ENCODE measurements at regions not wholly inside any gene's neighbourhood (a gene's known extent, or its start where the extent isn't known, plus 50 kb on each side); places are given as distances from the start of the nearest gene placed in this dataset.

DNA sequence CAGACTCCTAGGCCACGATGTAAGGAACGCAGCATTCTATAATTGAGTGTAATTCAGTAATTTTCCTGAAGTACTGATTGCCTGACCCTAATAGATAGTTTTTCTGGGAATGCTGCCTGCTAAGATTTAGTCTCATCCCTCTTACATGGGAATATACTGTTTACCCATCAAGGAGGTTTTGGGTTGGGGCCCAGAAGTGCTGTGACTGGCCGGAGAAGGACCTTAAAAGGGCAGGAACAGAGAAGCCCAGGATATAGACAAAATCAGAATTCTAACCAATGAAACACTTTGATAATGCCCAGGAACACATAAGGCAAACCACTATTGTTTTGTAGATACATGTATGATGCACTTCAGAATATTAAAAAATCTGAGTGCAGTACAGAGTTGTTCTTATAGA lies 111.6 kb downstream of the RGS2 start:
- WGBS, 2 donors = 90 to 97% methylated on average over 3 of the region's 3 CpGs
- Histone ChIP-seq H3K36me3 (no peaks in the 10 kb centered on the region), H3K4me1 (no peaks in the 10 kb centered on the region), H3K27me3 (no peaks in the 10 kb centered on the region), H3K27ac (no peak overlapping the region), H3K9me3 (no peaks in the 10 kb centered on the region), H3K4me3 (no peak overlapping the region)
- no peak for ATAC-seq (ENCODE audit: low FRiP score in 2 of 2)
- DNase-seq = no peak
- TF ChIP-seq POLR2A (IDR thresholded peaks at IDR 0.05) (no peak), POLR2AphosphoS5 (IDR thresholded peaks at IDR 0.05) (no peak), EP300 (IDR thresholded peaks at IDR 0.05) (no peak)
- TF ChIP-seq, protein P1, sequence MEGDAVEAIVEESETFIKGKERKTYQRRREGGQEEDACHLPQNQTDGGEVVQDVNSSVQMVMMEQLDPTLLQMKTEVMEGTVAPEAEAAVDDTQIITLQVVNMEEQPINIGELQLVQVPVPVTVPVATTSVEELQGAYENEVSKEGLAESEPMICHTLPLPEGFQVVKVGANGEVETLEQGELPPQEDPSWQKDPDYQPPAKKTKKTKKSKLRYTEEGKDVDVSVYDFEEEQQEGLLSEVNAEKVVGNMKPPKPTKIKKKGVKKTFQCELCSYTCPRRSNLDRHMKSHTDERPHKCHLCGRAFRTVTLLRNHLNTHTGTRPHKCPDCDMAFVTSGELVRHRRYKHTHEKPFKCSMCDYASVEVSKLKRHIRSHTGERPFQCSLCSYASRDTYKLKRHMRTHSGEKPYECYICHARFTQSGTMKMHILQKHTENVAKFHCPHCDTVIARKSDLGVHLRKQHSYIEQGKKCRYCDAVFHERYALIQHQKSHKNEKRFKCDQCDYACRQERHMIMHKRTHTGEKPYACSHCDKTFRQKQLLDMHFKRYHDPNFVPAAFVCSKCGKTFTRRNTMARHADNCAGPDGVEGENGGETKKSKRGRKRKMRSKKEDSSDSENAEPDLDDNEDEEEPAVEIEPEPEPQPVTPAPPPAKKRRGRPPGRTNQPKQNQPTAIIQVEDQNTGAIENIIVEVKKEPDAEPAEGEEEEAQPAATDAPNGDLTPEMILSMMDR (IDR thresholded peaks at IDR 0.05) = no peak

DNA sequence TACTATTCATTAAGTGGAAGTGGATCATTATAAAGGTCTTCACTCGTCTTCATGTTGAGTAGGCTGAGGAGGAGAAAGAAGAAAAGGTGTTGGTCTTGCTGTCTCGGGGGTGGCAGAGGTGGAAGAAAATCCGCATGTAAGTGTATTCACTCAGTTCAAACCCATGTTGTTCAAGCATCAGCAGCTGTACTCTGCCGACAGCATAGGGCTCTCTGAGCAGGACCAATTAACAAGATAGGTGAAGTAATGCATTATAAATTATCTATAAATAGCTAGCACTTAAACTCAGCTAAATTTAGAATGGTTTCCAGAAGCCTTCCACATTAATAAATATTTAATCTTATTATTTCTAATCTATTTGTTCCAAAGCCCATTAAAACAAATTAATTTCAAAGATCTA lies 116.8 kb downstream of the RGS2 start:
- no peak for TF ChIP-seq EP300 (IDR thresholded peaks at IDR 0.05)
- TF ChIP-seq POLR2AphosphoS5 (IDR thresholded peaks at IDR 0.05) = no peak
- TF ChIP-seq POLR2A (IDR thresholded peaks at IDR 0.05) = no peak
- TF ChIP-seq, protein P1 (IDR thresholded peaks at IDR 0.05) = no peak
- DNase-seq (no peak), ATAC-seq (ENCODE audit: low FRiP score in 2 of 2) (no peak)
- Histone ChIP-seq H3K9me3 (no peaks in the 10 kb centered on the region), H3K4me3 (no peak overlapping the region), H3K27ac (no peak overlapping the region), H3K36me3 (no peaks in the 10 kb centered on the region), H3K27me3 (no peaks in the 10 kb centered on the region), H3K4me1 (no peaks in the 10 kb centered on the region)
- 89 to 92% methylated on average over 4 of the region's 4 CpGs for WGBS, 2 donors

DNA sequence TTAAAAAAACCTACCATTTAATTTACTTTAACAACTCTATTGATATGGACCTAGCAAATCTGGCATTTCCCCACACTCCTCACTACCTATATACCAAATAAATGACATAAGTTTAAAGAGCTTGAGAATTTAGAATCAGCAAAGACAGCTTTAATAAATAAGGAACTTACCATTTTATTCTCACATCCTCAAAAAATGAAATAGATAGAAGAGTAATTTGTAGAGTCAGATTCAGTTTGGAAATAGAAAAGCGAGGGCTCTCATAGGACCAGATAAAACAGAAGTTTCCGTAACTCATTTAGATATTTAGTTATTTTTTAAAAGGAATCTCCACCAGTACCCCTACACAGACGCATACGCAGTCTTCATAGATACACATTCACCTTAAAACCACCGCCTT lies 117.9 kb downstream of the RGS2 start:
- Histone ChIP-seq H3K27ac (no peak overlapping the region), H3K9me3 (no peaks in the 10 kb centered on the region), H3K27me3 (no peaks in the 10 kb centered on the region), H3K4me1 (no peaks in the 10 kb centered on the region), H3K36me3 (no peaks in the 10 kb centered on the region), H3K4me3 (no peak overlapping the region)
- DNase-seq (no peak), ATAC-seq (ENCODE audit: low FRiP score in 2 of 2) (no peak)
- 87 to 89% methylated on average over 5 of the region's 5 CpGs for WGBS, 2 donors
- TF ChIP-seq EP300 (IDR thresholded peaks at IDR 0.05) (no peak), POLR2AphosphoS5 (IDR thresholded peaks at IDR 0.05) (no peak), POLR2A (IDR thresholded peaks at IDR 0.05) (no peak)
- TF ChIP-seq, protein P1 (IDR thresholded peaks at IDR 0.05) = no peak

DNA sequence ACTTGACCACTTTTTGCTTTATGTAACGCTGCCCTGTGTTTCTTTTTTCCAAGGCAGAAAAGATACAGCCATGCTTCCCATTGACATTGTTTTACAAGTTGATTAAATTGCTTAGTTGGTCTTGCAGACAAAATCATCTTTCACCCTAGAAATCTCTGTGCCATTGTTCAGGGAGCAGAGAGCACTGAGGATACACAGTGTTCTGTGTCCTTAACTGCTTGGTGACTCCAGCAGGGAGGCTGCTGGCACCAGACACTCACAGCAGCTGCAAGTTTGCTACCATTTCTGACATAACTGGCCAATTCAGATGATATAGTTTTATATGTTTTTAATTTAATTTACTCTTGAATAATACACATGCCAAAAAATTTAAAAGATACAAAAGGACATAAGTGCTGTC lies 118.7 kb downstream of the RGS2 start:
- Histone ChIP-seq H3K4me1 (no peaks in the 10 kb centered on the region), H3K27ac (no peak overlapping the region), H3K36me3 (no peaks in the 10 kb centered on the region), H3K27me3 (no peaks in the 10 kb centered on the region), H3K9me3 (no peaks in the 10 kb centered on the region), H3K4me3 (no peak overlapping the region)
- TF ChIP-seq EP300 (IDR thresholded peaks at IDR 0.05) = no peak
- TF ChIP-seq, protein P1 (IDR thresholded peaks at IDR 0.05) = no peak
- no peak for TF ChIP-seq POLR2AphosphoS5 (IDR thresholded peaks at IDR 0.05)
- TF ChIP-seq POLR2A (IDR thresholded peaks at IDR 0.05) = no peak
- DNase-seq (no peak), ATAC-seq (ENCODE audit: low FRiP score in 2 of 2) (no peak)
- WGBS, 2 donors = 94 to 96% methylated on average over 1 of the region's 1 CpG

DNA sequence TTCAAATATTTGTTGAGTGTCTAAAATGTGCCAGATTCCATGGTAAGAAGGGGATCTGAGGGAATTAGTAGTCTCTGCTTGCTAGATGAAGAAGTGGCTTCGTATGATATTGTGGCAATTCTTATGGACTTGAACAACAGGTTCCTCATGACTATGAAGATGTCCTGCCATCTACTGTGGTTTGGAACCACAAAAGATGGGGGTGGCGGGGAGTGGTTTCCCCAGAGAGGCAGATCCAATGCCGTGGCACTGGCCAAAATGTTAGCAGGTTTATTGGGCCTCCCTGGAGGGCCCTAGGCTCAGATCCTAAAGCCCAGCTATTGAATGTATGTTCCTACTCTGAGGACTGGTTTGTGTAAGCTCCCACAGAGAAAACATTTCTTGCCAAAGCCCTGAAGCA lies 120.8 kb downstream of the RGS2 start:
- no peaks in the 10 kb centered on the region for H3K4me1 ChIP-seq
- H3K36me3 ChIP-seq = no peaks in the 10 kb centered on the region
- no peak overlapping the region for H3K27ac ChIP-seq
- H3K27me3 ChIP-seq = no peaks in the 10 kb centered on the region
- ATAC-seq (ENCODE audit: low FRiP score in 2 of 2) (no peak), DNase-seq (no peak)
- TF ChIP-seq POLR2AphosphoS5 (IDR thresholded peaks at IDR 0.05) (no peak), EP300 (IDR thresholded peaks at IDR 0.05) (no peak), POLR2A (IDR thresholded peaks at IDR 0.05) (no peak)
- TF ChIP-seq, protein P1 (IDR thresholded peaks at IDR 0.05) = no peak
- no peaks in the 10 kb centered on the region for H3K9me3 ChIP-seq
- H3K4me3 ChIP-seq = no peak overlapping the region
- WGBS, 2 donors = 69 to 78% methylated on average over 3 of the region's 3 CpGs

Data from upper lobe of left lung (tissue), 6 donors.